ENCODE measurements at regions not wholly inside any gene's neighbourhood (a gene's known extent, or its start where the extent isn't known, plus 50 kb on each side); places are given as distances from the start of the nearest gene placed in this dataset.
"Not testable (repeated sequence)": the region's sequence is repeated elsewhere in the genome, so short reads cannot be mapped to it uniquely, and the experiment has no call there.

DNA sequence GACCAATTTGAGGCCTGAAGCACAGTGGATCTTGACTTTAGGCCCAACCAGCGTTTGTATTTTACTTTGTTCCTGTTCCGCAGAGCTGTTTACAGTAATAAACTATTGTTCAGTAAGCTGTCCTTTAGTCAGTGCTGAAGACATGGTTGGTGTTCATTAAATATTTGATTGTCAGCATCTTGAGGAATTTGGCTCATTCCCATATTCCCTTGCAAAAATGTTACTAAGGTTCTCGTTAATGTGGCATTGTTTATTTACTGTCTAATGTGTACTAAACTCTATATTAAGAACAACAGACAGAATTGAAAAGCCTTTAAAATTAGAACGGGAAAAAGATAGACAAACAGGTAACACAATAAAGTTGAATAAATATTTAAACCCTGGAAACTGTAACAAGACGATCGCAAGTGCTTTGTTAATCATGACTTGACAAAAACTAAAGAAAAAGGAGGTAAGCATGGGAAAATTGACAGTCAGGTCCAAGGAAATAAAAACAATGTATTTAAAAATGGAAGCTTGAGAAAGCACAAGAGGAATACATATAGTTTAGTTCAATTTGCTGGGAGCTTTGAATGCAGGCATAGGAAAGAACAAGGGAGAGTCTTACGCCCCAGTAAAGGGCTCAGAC is 1060.8 kb upstream of the CRIM1 start:
- no peak for DNase-seq

DNA sequence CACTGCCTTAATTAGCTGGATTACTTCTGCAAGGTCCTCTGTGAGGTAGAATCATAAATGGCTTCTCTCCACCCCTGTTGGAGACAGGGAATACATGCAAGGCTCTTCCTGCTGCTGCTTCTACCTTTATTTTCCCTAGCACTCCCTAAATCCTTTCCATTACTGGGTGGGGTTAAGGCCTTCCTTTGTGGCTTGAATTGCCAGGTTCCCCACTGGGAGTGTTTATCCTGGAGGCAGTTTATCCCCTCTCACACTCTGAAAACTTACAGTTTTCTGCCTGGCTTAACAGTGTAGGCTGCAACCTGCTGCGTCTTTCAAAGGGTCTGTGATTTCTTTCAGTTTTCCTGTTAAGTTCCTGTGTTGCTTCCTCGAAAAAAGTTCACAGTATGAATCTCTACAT is 1062.3 kb upstream of the CRIM1 start:
- DNase-seq: no peak

DNA sequence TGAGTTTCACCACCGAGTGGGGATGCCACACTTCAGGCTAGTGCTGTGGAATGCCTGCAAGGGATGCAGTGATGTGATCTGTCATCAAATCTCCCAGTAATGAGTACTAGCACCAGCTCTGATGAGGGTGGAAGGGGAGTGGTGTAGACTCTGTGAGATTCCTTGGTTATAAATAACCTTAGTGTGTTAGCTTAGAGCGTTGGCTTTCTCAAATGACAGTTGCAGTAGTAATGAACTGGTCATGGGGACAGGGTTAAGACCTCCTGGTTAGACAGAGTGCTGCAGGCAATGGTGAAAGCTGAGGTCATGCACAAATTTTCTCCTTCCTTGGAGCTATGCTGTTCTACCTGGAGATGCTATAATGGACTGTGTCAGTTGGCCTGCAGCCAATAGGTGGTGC is 1063.4 kb upstream of the CRIM1 start:
- DNase-seq: no peak

DNA sequence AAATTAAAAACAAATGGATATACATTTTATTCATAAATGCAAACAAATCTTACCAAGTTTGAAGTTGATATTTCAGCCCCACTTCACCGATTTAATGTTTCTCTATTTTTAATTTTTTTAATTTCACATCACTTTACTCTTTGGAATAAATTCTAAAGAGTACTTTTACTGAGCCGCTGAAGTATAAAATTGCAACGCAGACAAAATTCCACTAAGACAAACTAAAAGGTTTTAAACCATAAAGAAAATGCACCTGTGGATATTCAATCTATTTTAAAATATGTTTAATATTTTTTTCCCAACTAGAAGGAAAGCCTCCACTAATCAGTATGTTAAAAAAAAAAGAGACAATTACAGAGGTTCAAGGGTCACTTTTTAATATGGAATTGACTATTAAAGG is 1073.9 kb upstream of the CRIM1 start:
- no peak for DNase-seq

DNA sequence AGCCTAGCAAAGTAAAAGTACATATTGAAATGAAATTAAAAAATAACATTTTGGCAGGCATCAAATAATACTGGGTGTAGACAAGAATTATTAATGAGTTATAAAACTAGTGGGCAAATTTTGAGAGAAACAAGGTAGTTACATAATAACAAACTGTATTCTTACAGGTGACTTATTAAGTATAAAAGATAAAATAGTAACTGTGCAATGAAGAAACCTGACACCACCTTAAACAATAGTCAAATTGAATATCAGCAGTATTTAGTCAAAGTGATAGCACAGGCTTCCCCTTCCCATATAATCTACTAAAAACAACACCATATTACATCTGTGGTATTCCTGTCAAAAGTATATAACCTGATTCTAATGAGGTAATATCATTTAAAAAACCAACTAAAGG is 1099.8 kb upstream of the CRIM1 start:
- DNase-seq: no peak

DNA sequence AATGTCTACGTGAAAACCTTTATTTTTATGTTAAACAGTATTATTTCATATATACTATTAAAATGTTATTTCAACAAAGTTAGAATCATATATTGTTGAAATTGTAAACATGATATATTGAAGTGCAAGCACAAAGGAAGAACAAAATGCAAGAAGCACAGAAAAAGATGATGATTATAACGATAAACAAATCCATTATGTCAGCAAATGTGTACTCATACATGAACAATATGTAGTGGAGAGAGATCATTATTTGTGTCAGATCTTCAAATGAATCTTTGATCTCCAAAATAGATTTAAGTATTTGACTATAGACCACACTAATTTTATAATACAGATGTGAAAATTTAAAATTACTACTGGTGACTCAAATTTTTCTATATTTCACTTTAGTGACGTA is 1104.4 kb upstream of the CRIM1 start:
- DNase-seq: no peak

DNA sequence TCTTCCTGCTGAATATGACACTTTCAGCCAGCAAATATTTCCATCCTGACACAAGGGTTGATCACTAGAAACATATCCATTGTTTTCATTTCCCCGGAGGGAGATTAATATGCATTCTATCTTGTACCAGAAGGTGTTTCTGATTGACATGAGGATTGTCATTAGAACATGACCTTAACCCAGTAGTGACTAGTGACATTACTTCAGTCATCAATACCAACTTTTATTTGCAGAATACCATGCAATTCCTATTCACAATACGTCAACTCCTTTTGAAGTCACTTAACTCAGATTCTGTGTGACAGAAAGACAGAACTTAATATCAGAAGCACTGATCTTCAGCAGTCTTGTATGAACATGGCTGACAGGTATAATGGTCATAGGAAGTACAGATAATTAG is 1108.9 kb upstream of the CRIM1 start:
- DNase-seq: no peak

DNA sequence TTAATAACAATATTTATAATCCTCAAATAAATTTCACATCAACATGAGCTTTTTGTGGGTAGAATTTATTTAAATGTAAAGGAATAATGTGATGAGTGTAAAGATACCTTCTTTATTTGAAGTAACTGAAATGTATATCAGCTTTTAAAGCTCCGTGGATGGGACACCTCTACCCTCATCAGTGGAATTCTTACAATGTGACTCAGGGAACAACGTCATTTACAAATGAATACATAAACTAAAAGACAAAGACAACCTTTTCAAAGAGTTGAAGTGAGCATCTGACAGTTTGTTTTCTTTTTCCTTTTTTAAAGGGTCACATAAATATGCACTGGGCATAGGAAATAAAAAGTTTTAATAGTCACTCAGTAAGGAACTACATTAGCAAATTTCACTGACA is 1127.0 kb upstream of the CRIM1 start:
- DNase-seq: no peak

DNA sequence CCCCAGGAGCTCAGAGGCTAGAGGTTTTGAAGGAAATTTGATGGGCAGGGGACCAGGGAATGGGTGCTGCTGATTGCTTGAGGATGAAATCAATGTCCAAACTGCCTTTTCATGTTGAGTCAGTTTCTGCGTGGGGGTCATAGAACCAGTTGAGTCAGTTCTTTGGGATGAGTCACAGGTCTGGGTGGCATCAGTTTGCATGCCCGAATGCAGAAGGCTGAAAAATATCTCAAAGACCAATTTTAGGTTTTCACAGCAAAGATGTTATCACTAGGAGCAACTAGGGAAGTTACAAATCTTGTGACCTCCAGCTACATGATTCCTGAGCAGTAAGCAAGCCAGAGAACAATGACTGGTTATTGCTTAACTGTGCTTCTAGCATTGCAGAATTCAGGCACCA is 1135.1 kb upstream of the CRIM1 start:
- no peak for DNase-seq

DNA sequence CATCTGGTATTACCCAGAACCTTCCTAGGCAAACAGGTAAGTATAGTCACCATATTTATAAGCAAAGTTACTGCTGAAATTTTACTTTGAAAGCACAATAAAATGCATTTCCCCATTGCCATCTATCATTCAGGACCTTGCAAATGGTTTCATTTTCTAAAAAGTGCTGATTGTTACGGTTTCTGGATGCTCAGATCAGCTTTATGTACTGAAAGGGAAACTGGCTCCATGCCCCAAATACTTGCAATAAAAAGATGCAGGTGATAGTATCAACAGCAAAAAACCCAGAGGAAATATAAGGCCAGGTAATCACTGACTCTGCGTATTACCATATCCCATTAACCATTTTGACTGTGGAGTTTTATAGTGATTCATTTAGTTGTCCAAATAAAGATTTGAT is 1150.7 kb upstream of the CRIM1 start:
- DNase-seq: no peak

DNA sequence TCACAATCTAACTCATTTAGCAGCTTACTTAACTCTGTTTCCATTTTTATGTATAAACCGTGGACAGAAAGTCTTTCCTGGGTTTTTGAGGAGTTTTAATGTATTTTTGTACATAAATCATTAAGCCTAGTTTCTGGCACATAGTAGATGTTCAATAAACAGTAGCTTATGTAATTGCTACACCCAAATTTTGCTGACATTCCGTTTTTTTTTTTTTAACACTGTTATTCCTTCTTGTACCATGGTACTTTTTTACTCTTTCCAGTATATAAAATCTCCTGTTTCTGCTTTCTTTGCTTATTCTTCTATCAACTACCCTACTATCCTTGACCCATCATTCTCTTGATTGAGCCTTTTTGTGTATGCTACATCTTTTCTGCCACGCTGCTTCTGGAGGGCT is 1151.3 kb upstream of the CRIM1 start:
- no peak for DNase-seq

DNA sequence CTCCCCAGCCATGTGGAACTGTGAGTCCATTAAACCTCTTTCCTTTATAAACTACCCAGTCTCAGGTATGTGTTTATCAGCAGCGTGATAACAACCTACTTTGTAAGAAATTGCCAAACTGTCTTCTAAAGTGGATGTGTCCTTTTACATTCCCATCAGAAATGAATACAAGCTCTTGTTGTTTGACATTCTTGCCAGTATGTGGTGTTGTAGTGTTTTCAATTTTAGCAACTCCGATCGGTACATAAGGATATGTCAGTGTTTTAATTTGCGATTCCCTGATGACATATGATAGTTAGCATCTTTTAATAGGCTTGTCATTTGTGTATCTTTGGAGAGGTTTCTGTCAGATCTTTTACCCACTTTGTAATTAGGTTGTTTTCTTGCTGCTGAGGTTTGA is 1156.3 kb upstream of the CRIM1 start:
- no peak for DNase-seq

DNA sequence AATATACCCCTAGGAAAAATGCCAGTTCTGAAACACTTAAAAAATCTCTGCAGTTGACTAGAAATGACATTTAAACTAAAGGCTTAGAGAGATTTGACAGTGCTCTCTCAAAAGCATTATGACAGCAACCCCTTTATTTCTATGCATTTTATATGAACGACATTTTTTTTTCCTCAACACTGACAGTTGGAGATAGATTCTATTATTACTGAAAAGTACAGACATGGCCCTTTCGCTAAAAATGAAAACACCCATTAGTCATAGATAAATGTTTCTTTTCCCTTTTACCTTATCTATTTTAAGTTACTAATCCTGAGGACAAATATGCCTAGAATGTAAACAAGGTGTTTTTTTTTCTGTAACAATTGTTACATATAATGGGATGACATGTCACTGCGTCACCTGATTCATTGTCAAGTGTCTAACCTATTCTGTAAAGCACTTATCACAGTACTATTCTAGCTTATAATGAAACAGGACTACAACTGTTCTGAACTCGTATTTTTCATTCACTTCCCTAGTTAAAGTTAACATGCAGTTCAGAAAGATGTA is 1169.6 kb upstream of the CRIM1 start:
- no peak for DNase-seq

DNA sequence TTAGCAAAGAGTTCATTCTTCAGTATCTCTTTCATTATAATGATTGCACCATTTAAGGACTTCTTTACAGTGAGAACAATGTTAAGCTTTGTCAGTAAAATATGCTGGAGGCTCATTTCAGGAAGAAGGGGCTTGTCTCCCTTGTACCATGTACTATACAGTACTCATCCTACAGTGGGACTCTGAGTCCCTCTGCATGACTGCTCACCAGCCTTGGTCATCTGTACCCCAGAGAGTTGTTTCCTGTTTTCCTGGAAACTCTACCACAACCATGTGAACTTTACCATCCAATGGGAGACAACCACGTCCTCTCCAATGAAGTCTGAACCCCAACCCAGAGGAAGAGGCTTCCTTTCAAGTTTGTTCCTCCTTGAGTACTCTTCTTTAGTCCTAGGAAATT is 1171.1 kb upstream of the CRIM1 start:
- DNase-seq: no peak

DNA sequence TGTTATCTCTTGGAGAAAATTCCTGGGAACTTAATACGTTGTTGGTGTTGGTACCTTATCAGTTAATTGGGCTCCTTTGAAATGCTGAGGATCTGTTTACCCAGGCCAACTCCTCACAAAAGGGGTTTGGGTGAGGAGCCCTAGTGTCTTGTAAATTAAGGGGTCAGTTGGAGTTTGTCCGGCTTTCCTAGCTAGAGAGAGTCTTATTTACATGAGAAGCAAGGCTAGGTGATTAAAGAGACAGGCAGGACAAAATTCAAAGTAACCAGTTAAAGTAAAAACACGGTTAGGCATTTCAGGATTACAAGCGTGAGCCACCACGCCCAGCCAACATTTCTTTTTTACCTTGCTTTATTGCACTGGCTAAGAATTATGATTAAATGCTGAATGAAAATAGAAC is 1178.9 kb upstream of the CRIM1 start:
- DNase-seq: not testable (repeated sequence)

DNA sequence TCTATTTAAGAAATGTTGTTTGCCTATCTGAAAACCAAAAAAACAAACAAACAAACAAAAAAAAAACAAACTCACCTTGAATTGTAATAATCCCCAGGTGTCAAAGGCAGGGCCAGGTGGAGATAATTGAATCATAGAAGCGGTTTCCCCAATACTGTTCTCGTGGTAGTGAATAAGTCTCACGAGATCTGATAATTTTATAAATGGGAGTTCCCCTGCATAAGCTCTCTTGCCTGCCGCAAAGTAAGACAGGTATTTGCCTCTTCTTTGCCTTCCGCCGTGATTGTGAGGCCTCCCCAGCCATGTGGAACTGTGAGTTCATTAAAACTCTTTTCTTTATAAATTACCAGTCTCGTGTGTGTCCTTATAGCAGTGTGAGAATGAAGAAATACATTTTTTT is 1180.7 kb upstream of the CRIM1 start:
- no peak for DNase-seq

DNA sequence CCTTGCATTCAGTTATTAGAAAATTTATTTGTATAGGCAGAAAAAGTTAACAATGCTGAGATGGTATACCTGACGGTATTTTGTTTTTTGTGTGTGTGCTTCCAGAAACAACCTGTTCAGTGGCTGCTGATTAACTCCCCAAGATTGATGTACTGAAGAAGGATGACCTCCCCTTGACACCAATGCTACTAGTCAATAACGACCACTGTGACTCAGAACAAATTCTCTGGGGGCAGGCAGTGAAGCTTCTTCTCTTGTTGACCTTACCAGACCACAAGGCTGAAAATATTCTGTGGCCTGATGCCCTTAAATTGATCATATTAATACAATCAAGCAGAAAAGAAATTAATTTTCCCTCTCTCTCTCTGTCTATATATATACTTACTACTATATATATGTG is 1182.9 kb upstream of the CRIM1 start:
- DNase-seq: no peak

DNA sequence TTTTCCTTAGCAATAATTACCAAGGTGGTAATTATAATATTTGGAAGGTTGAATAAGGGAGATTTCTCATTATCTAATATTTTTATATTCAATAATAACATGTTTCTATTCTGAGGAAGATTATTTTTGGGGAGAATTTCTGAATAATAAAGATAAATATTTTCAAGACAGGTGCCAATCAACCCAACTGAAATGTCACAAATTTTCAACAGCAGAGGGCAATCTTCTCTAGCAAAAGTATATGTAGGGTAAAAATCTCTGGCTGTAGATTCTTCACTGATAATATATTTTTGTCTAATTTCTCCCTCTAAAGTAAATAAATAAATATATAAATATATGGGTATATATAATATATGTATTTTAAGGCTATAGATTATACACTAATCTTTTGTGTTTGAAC is 1187.2 kb upstream of the CRIM1 start:
- DNase-seq: no peak

DNA sequence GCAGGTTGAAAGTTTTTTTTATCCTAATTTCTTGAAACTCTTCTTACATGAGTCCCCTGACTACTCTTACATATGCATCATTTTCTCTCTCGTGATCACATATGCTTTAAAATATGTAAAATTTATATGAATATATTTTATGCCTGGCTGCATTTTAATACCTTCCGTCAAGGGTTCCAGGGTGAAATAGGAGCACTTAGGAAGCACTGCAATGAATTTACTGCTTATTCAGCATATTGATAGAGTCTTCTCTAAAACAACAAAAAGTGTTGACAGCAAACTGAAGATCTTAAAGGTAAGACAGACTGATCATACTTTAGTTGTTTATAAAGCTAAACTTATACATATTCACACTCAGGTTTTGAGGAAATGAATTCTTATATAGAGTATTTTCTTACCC is 1191.6 kb upstream of the CRIM1 start:
- no peak for DNase-seq

DNA sequence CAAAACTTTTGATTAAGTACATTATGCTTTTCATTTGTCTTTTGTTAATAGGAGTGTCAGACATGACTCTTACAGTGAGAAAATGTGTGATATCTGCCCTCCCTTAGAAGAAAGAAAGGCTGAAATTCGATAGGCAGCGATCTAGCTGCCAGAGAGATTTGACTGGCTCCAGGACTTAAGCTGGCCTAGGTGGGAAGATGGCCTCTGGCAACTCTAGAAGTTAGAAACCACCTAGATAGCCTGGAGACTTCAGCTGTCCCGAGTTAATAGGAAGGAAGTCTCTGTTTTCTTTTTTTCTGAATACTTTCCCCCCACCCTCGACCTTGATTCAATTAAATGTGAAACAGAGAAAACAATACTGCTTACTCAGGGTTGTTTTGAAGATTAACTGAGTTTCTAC is 1194.7 kb upstream of the CRIM1 start:
- no peak for DNase-seq

DNA sequence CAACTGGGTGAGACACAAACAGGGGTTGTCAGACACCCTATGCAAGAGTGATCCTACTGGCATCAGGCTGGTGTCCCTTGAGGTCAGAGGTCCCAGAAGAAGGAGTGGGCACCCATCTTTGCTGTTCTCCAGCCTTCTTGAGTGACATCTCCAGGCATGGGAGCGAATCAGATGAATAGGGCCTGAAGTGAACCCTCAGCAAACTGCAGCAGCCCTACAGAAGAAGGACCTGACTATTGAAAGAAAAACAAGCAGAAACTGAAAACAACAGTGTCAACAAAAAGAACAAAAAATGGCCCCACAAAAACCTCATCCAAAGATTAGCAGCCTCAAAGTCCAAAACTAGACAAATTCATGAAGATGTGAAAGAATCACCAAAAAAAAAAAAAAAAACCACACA is 1229.7 kb upstream of the CRIM1 start:
- no peak for DNase-seq

DNA sequence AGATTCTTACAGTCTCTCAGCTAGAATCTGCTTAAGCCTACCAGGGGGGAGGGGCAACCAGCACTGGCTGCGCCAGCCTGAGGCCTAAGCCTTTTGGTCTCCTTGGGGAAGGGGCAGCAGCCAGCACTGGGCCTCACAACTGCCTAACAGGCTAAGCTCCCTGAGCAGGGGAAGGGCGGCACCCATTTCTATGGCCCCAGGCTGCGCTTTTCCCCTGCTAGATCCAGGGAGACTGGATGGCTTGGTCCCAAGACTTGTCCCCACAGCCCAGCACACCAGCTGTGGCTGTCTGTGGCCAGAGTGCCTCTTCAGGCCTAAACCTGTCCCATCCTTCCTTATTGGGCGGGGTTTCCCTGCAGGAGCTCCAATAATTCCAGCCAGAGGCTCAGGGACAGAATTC is 1230.3 kb upstream of the CRIM1 start:
- no peak for DNase-seq

DNA sequence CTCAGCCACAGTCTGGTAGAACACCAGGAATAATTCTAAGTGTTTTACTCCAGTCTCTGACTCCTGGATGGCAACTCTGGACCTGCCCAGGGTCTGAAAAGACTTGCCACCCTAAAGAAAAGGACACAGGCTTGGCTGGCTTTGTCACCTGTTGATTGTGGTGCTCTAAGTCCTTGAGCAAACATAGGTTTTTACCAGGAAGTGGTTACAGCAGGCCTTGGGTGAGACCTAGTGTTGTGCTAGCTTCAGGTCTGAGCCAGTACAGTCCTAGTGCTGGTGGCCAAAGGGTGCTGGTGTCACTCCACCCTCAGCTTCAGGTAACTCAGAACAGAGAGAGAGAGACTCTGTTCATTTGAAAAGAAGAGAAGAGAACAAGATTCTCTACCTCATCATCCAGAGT is 1239.4 kb upstream of the CRIM1 start:
- DNase-seq: no peak

DNA sequence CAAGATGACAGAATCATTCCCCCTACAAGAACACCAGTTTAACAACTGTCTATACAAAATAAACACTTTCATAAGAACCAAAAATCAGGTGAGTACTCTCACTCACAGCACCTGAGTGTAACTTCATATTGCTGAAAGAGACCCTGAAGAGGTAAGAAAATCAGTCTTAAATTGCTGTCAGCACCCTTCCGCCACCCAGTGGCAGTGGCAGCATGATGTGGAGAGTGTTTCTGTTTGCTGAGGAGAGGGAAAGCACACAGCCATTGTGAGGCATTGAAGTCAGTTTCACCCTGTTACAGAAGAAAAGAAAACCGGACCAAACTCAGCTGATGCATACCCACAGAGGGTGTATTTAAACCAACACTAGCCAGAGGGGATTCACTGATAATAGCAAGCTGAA is 1240.8 kb upstream of the CRIM1 start:
- DNase-seq: no peak

DNA sequence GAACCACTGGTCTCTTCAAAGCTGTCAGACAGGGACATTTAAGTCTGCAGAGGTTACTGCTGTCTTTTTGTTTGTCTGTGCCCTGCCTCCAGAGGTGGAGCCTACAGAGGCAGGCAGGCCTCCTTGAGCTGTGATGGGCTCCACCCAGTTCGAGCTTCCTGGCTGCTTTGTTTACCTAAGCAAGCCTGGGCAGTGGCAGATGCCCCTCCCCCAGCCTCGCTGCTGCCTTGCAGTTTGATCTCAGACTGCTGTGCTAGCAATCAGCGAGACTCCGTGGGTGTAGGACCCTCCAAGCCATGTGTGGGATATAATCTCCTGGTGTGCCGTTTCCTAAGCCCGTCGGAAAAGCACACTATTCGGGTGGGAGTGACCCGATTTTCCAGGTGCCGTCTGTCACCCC is 1243.2 kb upstream of the CRIM1 start:
- not testable (repeated sequence) for DNase-seq

DNA sequence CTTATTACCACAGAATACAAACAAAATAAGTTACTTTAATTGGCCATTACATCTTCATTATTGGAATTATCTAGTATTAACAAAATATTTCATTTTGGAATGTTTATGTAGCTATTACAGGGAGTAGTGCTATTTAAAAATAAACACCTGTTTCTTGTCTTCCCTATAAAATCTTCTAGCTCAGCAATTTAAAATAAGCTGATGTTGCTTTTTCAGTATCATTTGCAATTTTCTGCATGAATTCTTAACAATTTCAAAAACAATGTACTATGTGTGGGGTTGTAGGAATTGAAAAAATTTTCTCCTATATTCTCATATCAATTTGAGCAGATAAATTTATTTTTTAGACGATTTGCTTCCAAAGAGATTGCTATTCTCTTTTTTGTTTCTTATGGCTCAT is 1251.3 kb upstream of the CRIM1 start:
- no peak for DNase-seq

Measured in T-helper 9 cell (primary cell).